Body of pancreas (tissue), 4 donors: ENCODE measurements at regions not wholly inside any gene's neighbourhood (a gene's known extent, or its start where the extent isn't known, plus 50 kb on each side); places are given as distances from the start of the nearest gene placed in this dataset.

Source experiments
- ATAC-seq: fragments of 150-250 bp; one replicate; pipeline ENCODE4 v1.9.1; 2016
- DNase-seq, 4 donors: peaks; one replicate each; pipeline ENCODE4 v3.0.0-alpha.2; 2019
- H3K27ac ChIP-seq, 4 donors: fragments of 200-600 bp; sonication (generic); 1 replicate in 3 of 4; 2 replicates in 1 of 4; pipeline versions ENCODE4 v1.5.1 to v1.6.1; 2016 to 2019; ENCODE audit warnings: mild to moderate bottlenecking in 1 of 4, mixed read lengths in 1 of 4, moderate library complexity in 1 of 4
- H3K27me3 ChIP-seq, 2 donors: fragments of 200-600 bp; sonication (generic); one replicate each; pipeline ENCODE4 v1.6.0; 2016; ENCODE audit warnings: mild to moderate bottlenecking in 1 of 2
- H3K36me3 ChIP-seq, 2 donors: fragments of 200-600 bp; sonication (generic); replicated peaks in 1 of 2; 2 replicates each; pipeline ENCODE4 v1.5.1; 2016; ENCODE audit warnings: low read depth in 2 of 2; ENCODE audit not compliant: insufficient read depth in 1 of 2
- H3K4me1 ChIP-seq: fragments of 200-600 bp; sonication (generic); one replicate; pipeline ENCODE4 v1.6.0; 2016
- H3K4me3 ChIP-seq, 2 donors: fragments of 200-600 bp; sonication (generic); 1 replicate in 1 of 2; 2 replicates in 1 of 2; pipeline ENCODE4 v1.5.1; 2016 to 2019
- H3K9me3 ChIP-seq, 3 donors: fragments of 200-600 bp; sonication (generic); 1 replicate in 2 of 3; 2 replicates in 1 of 3; pipeline ENCODE4 v1.5.1; 2016
- POLR2A ChIP-seq, 3 donors: fragments of 450-650 bp; IDR thresholded peaks; one replicate each; pipeline ENCODE4 v1.6.1; 2016; ENCODE audit warnings: antibody characterized with exemption in 3 of 3, mild to moderate bottlenecking in 2 of 3
- WGBS, 2 donors: methylation state at CpG; one replicate each; pipeline ENCODE4 v1.1.5; 2017; 5-methylcytosine and 5-hydroxymethylcytosine counted together
- intact Hi-C: fragments of 100-400 bp; cut with DNase I; formaldehyde crosslinking; loops from one replicate; pipeline ENCODE4 v1.15.1; 2023
- TF ChIP-seq, protein P1 (sequence below), 7 experiments: fragments of 450-650 bp in 4 of 7; fragments of 200-600 bp in 3 of 7; sonication (generic) in 3 of 7; IDR thresholded peaks; one replicate each; pipeline ENCODE4 v1.5.1; 2016 to 2019; ENCODE audit warnings: antibody characterized with exemption in 7 of 7

DNA sequence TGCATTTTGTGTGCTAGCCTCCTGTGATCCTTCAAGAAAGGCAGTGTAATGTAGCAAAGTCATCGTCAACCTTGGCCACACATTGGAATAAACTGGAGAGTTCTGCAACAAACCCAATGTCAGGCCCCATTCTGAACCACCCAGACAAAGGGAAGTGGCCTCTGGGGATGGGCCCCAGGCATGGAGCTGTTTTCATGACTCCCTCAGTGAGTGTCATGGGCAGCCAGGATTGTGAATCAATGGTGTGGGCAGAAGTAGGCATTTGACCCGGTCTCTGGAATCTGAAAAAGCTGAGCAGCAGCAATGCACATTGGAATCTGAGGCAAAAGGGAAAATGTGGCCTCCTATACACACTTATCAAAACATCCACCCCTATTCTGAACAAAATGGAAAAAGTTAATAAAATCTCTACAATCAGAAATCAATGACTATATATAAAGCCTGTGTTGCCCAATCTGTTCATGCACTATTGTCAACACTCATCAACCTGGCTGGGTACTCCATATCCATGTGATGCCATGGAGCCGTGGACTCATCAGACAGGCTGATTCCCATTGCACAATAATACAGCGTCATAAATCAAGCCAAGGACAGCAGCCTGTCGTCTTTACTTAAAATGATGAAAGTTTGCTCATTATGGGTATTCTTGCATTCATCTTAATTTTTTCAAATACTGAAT is 134.9 kb upstream of the STMND1 start:
- no peak for TF ChIP-seq POLR2A (IDR thresholded peaks at IDR 0.05)
- TF ChIP-seq, protein P1, sequence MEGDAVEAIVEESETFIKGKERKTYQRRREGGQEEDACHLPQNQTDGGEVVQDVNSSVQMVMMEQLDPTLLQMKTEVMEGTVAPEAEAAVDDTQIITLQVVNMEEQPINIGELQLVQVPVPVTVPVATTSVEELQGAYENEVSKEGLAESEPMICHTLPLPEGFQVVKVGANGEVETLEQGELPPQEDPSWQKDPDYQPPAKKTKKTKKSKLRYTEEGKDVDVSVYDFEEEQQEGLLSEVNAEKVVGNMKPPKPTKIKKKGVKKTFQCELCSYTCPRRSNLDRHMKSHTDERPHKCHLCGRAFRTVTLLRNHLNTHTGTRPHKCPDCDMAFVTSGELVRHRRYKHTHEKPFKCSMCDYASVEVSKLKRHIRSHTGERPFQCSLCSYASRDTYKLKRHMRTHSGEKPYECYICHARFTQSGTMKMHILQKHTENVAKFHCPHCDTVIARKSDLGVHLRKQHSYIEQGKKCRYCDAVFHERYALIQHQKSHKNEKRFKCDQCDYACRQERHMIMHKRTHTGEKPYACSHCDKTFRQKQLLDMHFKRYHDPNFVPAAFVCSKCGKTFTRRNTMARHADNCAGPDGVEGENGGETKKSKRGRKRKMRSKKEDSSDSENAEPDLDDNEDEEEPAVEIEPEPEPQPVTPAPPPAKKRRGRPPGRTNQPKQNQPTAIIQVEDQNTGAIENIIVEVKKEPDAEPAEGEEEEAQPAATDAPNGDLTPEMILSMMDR (IDR thresholded peaks at IDR 0.05), result no peak
- H3K4me3 ChIP-seq, result no peak overlapping the region
- intact Hi-C loops, result no loop called here
- WGBS, 2 donors, result 80 to 84% methylated on average over 5 of the region's 5 CpGs
- no peak for DNase-seq
- H3K9me3 ChIP-seq, result no peaks in the 10 kb centered on the region
- no peak overlapping the region for H3K27ac ChIP-seq
- no peak for ATAC-seq
- no peaks in the 10 kb centered on the region for H3K36me3 ChIP-seq
- peaks cover 7% of the 10 kb centered on the region for H3K4me1 ChIP-seq
- no peaks in the 10 kb centered on the region for H3K27me3 ChIP-seq

DNA sequence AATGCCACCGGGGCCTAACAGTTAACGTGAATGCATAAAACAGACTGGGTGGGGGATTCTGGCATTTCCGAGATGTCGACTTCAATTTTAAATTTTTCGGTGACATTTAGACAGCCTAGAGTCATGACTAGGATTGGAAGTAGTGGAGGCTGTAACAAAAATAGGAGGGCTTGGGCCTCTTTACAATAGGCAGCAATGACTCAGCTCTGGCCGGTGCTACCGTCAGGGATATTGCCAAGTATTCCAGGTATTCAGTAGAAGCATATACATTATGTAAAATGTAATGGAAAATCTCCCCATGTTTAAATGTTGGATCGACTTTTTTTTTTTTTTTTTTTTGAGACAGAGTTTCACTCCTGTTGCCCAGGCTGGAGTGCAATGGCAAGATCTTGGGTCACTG is 136.2 kb upstream of the STMND1 start:
- Histone ChIP-seq H3K4me3 (no peak overlapping the region), H3K4me1 (peaks cover 7% of the 10 kb centered on the region), H3K36me3 (no peaks in the 10 kb centered on the region), H3K27me3 (no peaks in the 10 kb centered on the region), H3K27ac (no peak overlapping the region), H3K9me3 (no peaks in the 10 kb centered on the region)
- 88% methylated on average over 8 of the region's 8 CpGs for WGBS, 2 donors
- ATAC-seq (no peak), DNase-seq (no peak)
- TF ChIP-seq POLR2A (IDR thresholded peaks at IDR 0.05), result no peak
- TF ChIP-seq, protein P1 (IDR thresholded peaks at IDR 0.05), result no peak
- intact Hi-C loops, result no loop called here

DNA sequence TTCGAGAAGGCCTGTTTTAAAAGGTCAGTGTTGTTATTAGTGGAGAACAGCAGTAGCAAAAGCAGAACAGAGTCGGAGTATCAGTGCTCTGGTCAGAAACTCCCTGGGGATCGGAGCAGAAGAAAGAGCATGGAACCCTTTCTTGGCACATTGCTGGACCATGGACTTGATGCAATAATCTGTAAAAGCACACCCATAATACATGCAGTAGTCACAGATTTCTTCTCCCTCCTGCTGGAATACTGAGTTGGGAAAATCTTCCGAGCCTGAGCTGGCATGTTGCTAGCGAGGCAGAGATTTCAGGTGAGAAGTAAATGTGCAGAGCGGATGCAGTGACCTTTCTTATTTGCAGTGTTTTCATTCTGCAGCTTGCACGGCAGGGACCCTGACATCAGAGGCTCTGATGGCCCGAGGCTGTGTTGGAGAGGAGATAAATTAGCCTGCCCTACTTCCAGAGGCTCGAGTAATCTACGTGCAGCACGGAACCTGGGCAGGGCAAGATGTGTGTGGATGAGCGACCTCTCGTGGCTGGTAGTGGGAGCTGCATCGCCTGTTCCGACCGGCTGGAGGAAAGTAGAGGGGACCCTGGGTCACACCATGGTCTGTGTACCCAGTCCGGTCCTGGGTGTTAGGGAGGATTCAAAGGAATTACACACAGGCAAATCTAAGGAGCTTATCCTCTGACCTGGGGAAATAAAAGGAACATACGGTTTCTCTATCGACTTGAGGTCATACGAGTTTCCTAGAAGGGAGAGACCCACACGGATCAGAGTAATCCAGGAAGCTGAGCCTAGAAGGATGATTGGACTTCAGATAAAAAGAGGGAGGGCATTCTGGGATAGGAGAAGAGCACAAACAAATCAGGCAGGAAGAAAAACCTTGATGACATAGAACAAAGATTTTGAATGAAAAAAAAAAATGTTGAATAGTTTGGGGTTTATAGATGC is 137.0 kb upstream of the STMND1 start:
- Histone ChIP-seq H3K27me3 (no peaks in the 10 kb centered on the region), H3K4me1 (peaks cover 7% of the 10 kb centered on the region), H3K27ac (no peak overlapping the region), H3K36me3 (no peaks in the 10 kb centered on the region), H3K9me3 (no peaks in the 10 kb centered on the region), H3K4me3 (no peak overlapping the region)
- intact Hi-C loops, result no loop called here
- TF ChIP-seq POLR2A (IDR thresholded peaks at IDR 0.05), result no peak
- TF ChIP-seq, protein P1 (IDR thresholded peaks at IDR 0.05), result peak; percentile 74 to 92 (median 90)
- peak; percentile 75 to 82 (median 80) for DNase-seq
- 25% methylated on average over 21 of the region's 21 CpGs for WGBS, 2 donors
- peak; percentile 93 for ATAC-seq

DNA sequence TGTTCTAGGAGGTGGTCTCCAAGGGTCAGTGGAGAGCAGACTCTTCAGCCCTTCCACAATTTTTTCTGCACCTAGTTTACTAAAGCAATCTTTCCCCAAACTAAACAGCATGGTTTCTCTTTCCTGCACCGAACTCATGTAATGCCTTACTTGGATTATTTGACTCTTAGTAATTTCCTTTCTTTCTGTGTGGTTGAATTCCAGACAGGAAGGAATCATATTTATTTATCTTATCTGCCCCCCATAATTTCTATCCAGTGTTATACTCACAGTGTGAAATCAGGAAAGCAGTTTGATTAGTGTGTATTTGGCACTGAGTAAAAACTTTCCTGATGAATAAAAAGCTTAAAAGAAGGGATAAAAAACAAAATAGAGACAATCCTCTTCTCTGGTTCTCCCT is 140.3 kb upstream of the STMND1 start:
- H3K9me3 ChIP-seq, result no peaks in the 10 kb centered on the region
- ATAC-seq, result no peak

More for the DNA sequence above, 140.3 kb upstream of the STMND1 start:
- TF ChIP-seq, protein P1 (IDR thresholded peaks at IDR 0.05), result no peak
- TF ChIP-seq POLR2A (IDR thresholded peaks at IDR 0.05), result no peak
- H3K27ac ChIP-seq, result no peak overlapping the region
- H3K27me3 ChIP-seq, result no peaks in the 10 kb centered on the region
- intact Hi-C loops, result no loop called here
- H3K36me3 ChIP-seq, result no peaks in the 10 kb centered on the region
- H3K4me3 ChIP-seq, result no peak overlapping the region
- no peak for DNase-seq
- peaks cover 7% of the 10 kb centered on the region for H3K4me1 ChIP-seq
- WGBS, 2 donors, result 62 to 93% methylated on average over 1 of the region's 1 CpG
